ENCODE measurements at regions not wholly inside any gene's neighbourhood (a gene's known extent, or its start where the extent isn't known, plus 50 kb on each side); places are given as distances from the start of the nearest gene placed in this dataset.

GRCh38 chr14:41505491-41505890 lies 101.2 kb upstream of the LRFN5 start:
- TF ChIP-seq CTCF (IDR thresholded peaks at IDR 0.05) (no peak), POLR2A (IDR thresholded peaks at IDR 0.05) (no peak)
